PFSK-1 (cell line): ENCODE measurements at regions not wholly inside any gene's neighbourhood (a gene's known extent, or its start where the extent isn't known, plus 50 kb on each side); places are given as distances from the start of the nearest gene placed in this dataset.

ENCODE experiments used
- FOXP2 ChIP-seq: optimal IDR thresholded peaks from 2 replicates; pipeline ENCODE3; 2011; ENCODE audit warnings: borderline replicate concordance, control low read depth, inconsistent platforms; ENCODE audit not compliant: insufficient read depth; ENCODE audit errors: extremely low read length, extremely low read depth
- POLR2AphosphoS5 ChIP-seq: IDR thresholded peaks from 2 replicates; pipeline ENCODE4 v1.6.1; 2012; ENCODE audit warnings: low read depth, mild to moderate bottlenecking, control low read depth, low read length, moderate library complexity
- SIN3A ChIP-seq: IDR thresholded peaks from 2 replicates; pipeline ENCODE4 v1.6.1; 2012; ENCODE audit warnings: mild to moderate bottlenecking, low read length, moderate library complexity, borderline replicate concordance; ENCODE audit not compliant: insufficient read depth
- TAF1 ChIP-seq: IDR thresholded peaks from 2 replicates; pipeline ENCODE4 v1.6.1; 2012; ENCODE audit warnings: low read length, control low read depth, borderline replicate concordance; ENCODE audit not compliant: insufficient read depth
- TF ChIP-seq, protein P1 (sequence below), 2 experiments: IDR thresholded peaks; 2 replicates each; pipeline versions ENCODE4 v1.6.1 to v1.8.0; 2011 to 2012; ENCODE audit warnings: low read depth in 2 of 2, low read length in 2 of 2, control low read depth in 1 of 2, inconsistent platforms in 1 of 2, mild to moderate bottlenecking in 1 of 2, moderate library complexity in 1 of 2; ENCODE audit not compliant: insufficient read depth in 1 of 2

DNA sequence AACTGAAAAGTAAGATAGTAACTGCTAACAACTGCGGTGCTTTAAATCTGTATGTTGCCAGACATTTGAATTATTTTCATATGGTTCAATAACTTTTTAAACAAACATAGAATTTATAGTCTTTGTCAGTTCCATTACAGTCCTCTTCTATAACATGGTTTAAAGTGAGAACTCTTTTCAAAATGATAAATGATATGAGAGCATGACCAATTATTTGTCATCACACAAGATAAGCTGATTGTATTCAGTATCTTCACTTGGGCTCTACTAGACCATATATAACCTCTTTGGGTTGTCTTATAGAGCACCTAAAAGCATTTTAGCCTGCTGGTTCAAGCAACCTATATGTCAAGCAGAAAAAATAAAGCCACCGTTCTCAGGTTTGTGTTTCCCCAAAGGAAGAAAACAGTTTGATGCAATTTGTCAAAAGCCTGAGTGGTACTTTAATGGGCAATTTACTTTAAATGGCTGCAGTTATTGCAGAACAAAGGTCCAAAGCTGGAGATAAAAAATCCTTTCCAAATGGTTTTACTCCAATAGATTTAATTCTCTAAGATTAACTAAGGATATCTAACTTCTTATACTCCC is 298.4 kb downstream of the FSIP2 start:
- TF ChIP-seq SIN3A, result no peak
- TF ChIP-seq POLR2AphosphoS5, result no peak
- TF ChIP-seq FOXP2, result no peak
- TF ChIP-seq, protein P1, sequence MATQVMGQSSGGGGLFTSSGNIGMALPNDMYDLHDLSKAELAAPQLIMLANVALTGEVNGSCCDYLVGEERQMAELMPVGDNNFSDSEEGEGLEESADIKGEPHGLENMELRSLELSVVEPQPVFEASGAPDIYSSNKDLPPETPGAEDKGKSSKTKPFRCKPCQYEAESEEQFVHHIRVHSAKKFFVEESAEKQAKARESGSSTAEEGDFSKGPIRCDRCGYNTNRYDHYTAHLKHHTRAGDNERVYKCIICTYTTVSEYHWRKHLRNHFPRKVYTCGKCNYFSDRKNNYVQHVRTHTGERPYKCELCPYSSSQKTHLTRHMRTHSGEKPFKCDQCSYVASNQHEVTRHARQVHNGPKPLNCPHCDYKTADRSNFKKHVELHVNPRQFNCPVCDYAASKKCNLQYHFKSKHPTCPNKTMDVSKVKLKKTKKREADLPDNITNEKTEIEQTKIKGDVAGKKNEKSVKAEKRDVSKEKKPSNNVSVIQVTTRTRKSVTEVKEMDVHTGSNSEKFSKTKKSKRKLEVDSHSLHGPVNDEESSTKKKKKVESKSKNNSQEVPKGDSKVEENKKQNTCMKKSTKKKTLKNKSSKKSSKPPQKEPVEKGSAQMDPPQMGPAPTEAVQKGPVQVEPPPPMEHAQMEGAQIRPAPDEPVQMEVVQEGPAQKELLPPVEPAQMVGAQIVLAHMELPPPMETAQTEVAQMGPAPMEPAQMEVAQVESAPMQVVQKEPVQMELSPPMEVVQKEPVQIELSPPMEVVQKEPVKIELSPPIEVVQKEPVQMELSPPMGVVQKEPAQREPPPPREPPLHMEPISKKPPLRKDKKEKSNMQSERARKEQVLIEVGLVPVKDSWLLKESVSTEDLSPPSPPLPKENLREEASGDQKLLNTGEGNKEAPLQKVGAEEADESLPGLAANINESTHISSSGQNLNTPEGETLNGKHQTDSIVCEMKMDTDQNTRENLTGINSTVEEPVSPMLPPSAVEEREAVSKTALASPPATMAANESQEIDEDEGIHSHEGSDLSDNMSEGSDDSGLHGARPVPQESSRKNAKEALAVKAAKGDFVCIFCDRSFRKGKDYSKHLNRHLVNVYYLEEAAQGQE (IDR thresholded peaks at IDR 0.05; ENCODE audit: insufficient read depth in 1 of 2, low read depth in 2 of 2, low read length in 2 of 2), result no peak
- TF ChIP-seq TAF1, result no peak

GRCh38 chr2:186042207-186043028 is 303.8 kb downstream of the FSIP2 start:
- TF ChIP-seq TAF1 (no peak), SIN3A (no peak), FOXP2 (no peak), POLR2AphosphoS5 (no peak)
- TF ChIP-seq, protein P1 (IDR thresholded peaks at IDR 0.05; ENCODE audit: insufficient read depth in 1 of 2, low read depth in 2 of 2, low read length in 2 of 2), result no peak

- no peak for TF ChIP-seq SIN3A
- no peak for TF ChIP-seq TAF1
- TF ChIP-seq POLR2AphosphoS5, result no peak
- TF ChIP-seq, protein P1 (IDR thresholded peaks at IDR 0.05; ENCODE audit: insufficient read depth in 1 of 2, low read depth in 2 of 2, low read length in 2 of 2), result no peak
- TF ChIP-seq FOXP2, result no peak
Measured at GRCh38 chr2:186044761-186045160, 306.2 kb downstream of the FSIP2 start.

- TF ChIP-seq POLR2AphosphoS5 (no peak), SIN3A (no peak)
- TF ChIP-seq, protein P1 (IDR thresholded peaks at IDR 0.05; ENCODE audit: insufficient read depth in 1 of 2, low read depth in 2 of 2, low read length in 2 of 2), result no peak
Measured at GRCh38 chr2:186052930-186053329, 314.3 kb downstream of the FSIP2 start.

DNA sequence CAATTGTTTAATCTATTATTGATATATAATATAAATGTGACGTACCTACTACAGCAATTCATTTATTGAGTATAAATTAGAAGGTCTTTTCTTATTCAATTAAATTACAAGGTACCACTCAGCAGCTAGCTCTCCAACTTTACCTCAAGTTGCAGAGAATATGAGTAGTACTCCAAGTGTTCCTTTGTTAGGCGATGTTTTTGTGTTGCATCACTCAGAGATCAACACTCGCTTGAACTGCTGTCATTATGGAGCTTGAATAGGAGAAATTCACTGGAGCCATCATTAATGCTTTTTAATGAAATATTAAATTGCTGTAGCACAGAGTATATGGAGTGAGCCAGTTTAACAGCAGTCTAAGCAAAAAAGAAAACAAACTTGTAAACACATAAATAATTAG is 320.0 kb downstream of the FSIP2 start:
- TF ChIP-seq SIN3A (no peak), FOXP2 (no peak), POLR2AphosphoS5 (no peak), TAF1 (no peak)
- TF ChIP-seq, protein P1 (IDR thresholded peaks at IDR 0.05; ENCODE audit: insufficient read depth in 1 of 2, low read depth in 2 of 2, low read length in 2 of 2), result no peak
